Mammary epithelial cell (primary cell): ENCODE measurements at regions not wholly inside any gene's neighbourhood (a gene's known extent, or its start where the extent isn't known, plus 50 kb on each side); places are given as distances from the start of the nearest gene placed in this dataset.

Source experiments
- CTCF ChIP-seq, 2 donors: IDR thresholded peaks in 1 of 2; conservative IDR thresholded peaks in 1 of 2; 2 replicates each; pipeline ENCODE4 v1.5.1; 2011 to 2012; ENCODE audit warnings: inconsistent platforms in 2 of 2, low read length in 2 of 2, mild to moderate bottlenecking in 2 of 2, control low read depth in 1 of 2, low read depth in 1 of 2; ENCODE audit not compliant: insufficient read depth in 1 of 2; ENCODE audit errors: extremely low read depth in 1 of 2
- EZH2 ChIP-seq: IDR thresholded peaks from 2 replicates; pipeline ENCODE4 v1.6.1; 2012; ENCODE audit warnings: low read length, inconsistent platforms, borderline replicate concordance

- TF ChIP-seq CTCF (conservative IDR thresholded peaks at IDR 0.05 in 1 of 2, IDR thresholded peaks at IDR 0.05 in 1 of 2; ENCODE audit: extremely low read depth in 1 of 2, insufficient read depth in 1 of 2, low read depth in 1 of 2, low read length in 2 of 2) (no peak), EZH2 (no peak)
Measured at GRCh38 chrX:40410859-40411258, 169.9 kb upstream of the ATP6AP2 start.
